ENCODE measurements at regions not wholly inside any gene's neighbourhood (a gene's known extent, or its start where the extent isn't known, plus 50 kb on each side); places are given as distances from the start of the nearest gene placed in this dataset.
"Not testable (repeated sequence)": the region's sequence is repeated elsewhere in the genome, so short reads cannot be mapped to it uniquely, and the experiment has no call there.

GRCh38 chr1:189206617-189207016 is 1271.0 kb downstream of the BRINP3 start:
- Histone ChIP-seq H3K4me1 (no peaks in the 10 kb centered on the region), H3K36me3 (no peaks in the 10 kb centered on the region), H3K27ac (replicated peaks) (no peak overlapping the region), H3K27me3 (ENCODE audit: low read depth) (no peaks in the 10 kb centered on the region), H3K4me3 (no peak overlapping the region), H3K9me3 (replicated peaks) (peaks cover 10% of the 10 kb centered on the region)
- intact Hi-C loops (cut with micrococcal nuclease) = no loop called here
- no peak for DNase-seq
- TF ChIP-seq CTCF (IDR thresholded peaks at IDR 0.05; ENCODE audit: borderline replicate concordance) = no peak

DNA sequence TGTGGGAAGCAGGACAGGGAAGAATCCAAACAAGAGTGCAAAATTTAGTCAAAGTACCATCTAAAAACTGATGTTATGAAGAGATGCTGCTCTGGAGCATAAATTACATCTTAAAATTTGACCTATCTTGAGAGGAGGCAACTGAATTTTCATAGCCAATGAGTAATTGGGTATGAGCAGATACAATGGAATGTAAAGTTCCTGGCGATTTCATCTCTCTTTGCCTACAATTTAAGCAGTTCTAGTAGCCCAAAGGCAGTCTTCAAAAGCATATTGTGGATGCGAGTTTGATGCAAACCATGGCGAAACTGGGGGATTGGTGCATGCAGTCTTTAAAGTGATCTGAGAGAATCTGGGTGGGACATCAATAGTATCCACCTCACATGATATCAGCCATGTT is 1265.9 kb downstream of the BRINP3 start:
- intact Hi-C loops (cut with micrococcal nuclease) = no loop called here
- Histone ChIP-seq H3K27me3 (ENCODE audit: low read depth) (no peaks in the 10 kb centered on the region), H3K4me3 (no peak overlapping the region), H3K9me3 (replicated peaks) (peaks cover 10% of the 10 kb centered on the region), H3K4me1 (no peaks in the 10 kb centered on the region), H3K27ac (replicated peaks) (no peak overlapping the region), H3K36me3 (no peaks in the 10 kb centered on the region)
- DNase-seq = no peak
- no peak for TF ChIP-seq CTCF (IDR thresholded peaks at IDR 0.05; ENCODE audit: borderline replicate concordance)

DNA sequence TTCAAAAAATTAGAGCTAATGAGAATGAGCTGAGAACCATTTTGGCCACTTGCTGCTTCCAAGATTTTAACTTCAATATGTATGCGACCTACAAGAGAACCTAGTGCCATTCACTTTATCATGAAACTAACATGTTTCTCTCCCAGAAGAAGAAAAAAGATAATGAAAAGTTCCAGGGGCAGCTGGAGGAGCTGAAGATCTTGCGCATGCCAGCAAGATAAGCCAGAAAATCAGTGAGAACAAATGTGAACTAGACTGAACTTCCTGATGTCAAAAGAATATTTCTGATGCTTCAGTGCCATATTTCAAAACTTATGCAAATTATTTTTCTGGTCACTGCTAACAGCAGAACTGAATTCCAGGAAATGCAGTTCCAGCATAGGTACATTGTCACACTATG is 1265.1 kb downstream of the BRINP3 start:
- no peak for DNase-seq
- Histone ChIP-seq H3K36me3 (no peaks in the 10 kb centered on the region), H3K4me1 (no peaks in the 10 kb centered on the region), H3K9me3 (replicated peaks) (peaks cover 10% of the 10 kb centered on the region), H3K27ac (replicated peaks) (no peak overlapping the region), H3K27me3 (ENCODE audit: low read depth) (no peaks in the 10 kb centered on the region), H3K4me3 (no peak overlapping the region)
- no peak for TF ChIP-seq CTCF (IDR thresholded peaks at IDR 0.05; ENCODE audit: borderline replicate concordance)
- intact Hi-C loops (cut with micrococcal nuclease) = no loop called here

DNA sequence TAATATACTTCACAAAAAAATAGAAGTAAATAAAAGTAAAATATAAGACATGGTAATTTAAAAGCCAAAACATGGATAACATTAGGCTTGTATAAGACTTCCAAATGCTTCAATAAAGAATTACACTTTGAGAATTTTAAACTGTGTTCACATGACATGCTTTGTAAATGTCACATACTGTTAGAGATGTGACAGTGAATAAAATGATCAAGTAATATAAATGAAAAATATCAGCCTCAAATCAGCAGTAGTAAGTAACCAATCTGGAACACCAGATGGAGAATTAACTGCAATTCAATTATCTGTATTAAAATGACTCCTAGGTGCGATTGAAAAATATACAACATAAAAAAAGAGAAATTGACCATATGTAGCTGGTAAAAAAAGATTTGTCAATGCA is 1260.8 kb downstream of the BRINP3 start:
- DNase-seq = no peak
- H3K27ac ChIP-seq (replicated peaks) = no peak overlapping the region
- no peak for TF ChIP-seq CTCF (IDR thresholded peaks at IDR 0.05; ENCODE audit: borderline replicate concordance)
- no peak overlapping the region for H3K4me3 ChIP-seq
- intact Hi-C loops (cut with micrococcal nuclease) = no loop called here
- no peaks in the 10 kb centered on the region for H3K27me3 ChIP-seq (ENCODE audit: low read depth)
- no peaks in the 10 kb centered on the region for H3K36me3 ChIP-seq
- H3K4me1 ChIP-seq = no peaks in the 10 kb centered on the region
- H3K9me3 ChIP-seq (replicated peaks) = no peaks in the 10 kb centered on the region

GRCh38 chr1:189217646-189218045 is 1260.0 kb downstream of the BRINP3 start:
- no peak for TF ChIP-seq CTCF (IDR thresholded peaks at IDR 0.05; ENCODE audit: borderline replicate concordance)
- Histone ChIP-seq H3K4me3 (no peak overlapping the region), H3K36me3 (no peaks in the 10 kb centered on the region), H3K27ac (replicated peaks) (no peak overlapping the region), H3K4me1 (no peaks in the 10 kb centered on the region), H3K9me3 (replicated peaks) (peaks cover 1% of the 10 kb centered on the region), H3K27me3 (ENCODE audit: low read depth) (no peaks in the 10 kb centered on the region)
- no peak for DNase-seq
- intact Hi-C loops (cut with micrococcal nuclease) = no loop called here

- no peak for DNase-seq
- Histone ChIP-seq H3K27me3 (ENCODE audit: low read depth) (no peaks in the 10 kb centered on the region), H3K9me3 (replicated peaks) (peaks cover 18% of the 10 kb centered on the region), H3K27ac (replicated peaks) (no peak overlapping the region), H3K4me1 (no peaks in the 10 kb centered on the region), H3K36me3 (no peaks in the 10 kb centered on the region), H3K4me3 (no peak overlapping the region)
- intact Hi-C loops (cut with micrococcal nuclease) = no loop called here
- no peak for TF ChIP-seq CTCF (IDR thresholded peaks at IDR 0.05; ENCODE audit: borderline replicate concordance)
Observed at GRCh38 chr1:189220750-189221149, 1256.9 kb downstream of the BRINP3 start.

- DNase-seq; intact Hi-C loops (cut with micrococcal nuclease); H3K4me1 ChIP-seq: not testable (repeated sequence)
Observed at GRCh38 chr1:189225794-189226145, 1251.9 kb downstream of the BRINP3 start.

More at GRCh38 chr1:189225794-189226145, 1251.9 kb downstream of the BRINP3 start:
- H3K9me3 ChIP-seq (replicated peaks) = peaks cover 21% of the 10 kb centered on the region
- not testable (repeated sequence) for H3K27me3 ChIP-seq (ENCODE audit: low read depth); H3K27ac ChIP-seq (replicated peaks); H3K36me3 ChIP-seq; H3K4me3 ChIP-seq
